BJ (cell line): ENCODE measurements at regions not wholly inside any gene's neighbourhood (a gene's known extent, or its start where the extent isn't known, plus 50 kb on each side); places are given as distances from the start of the nearest gene placed in this dataset.

Experiments used
- CTCF ChIA-PET: fragments of 350-600 bp; formaldehyde crosslinking; extraction: SDS; loops from one replicate; lab custom pipeline; 2021; ENCODE audit warnings: antibody characterized with exemption, inconsistent platforms; lab: Yijun Ruan, JAX
- POLR2A ChIA-PET: fragments of 300-600 bp; sonication (Branson Sonifier 250); formaldehyde crosslinking; extraction: SDS; loops from one replicate; lab custom pipeline; 2021; ENCODE audit warnings: antibody characterized with exemption; lab: Charles Lee
- DNase-seq: peaks from one replicate; pipeline ENCODE4 v3.0.0-alpha.2; 2011; ENCODE audit warnings: low read depth
- H3K27me3 ChIP-seq: 2 replicates; pipeline ENCODE4 v1.6.0; 2011; ENCODE audit warnings: low read length; ENCODE audit not compliant: control insufficient read depth, insufficient read depth
- H3K36me3 ChIP-seq: 2 replicates; pipeline ENCODE4 v1.5.1; 2011; ENCODE audit warnings: low read length; ENCODE audit not compliant: control insufficient read depth, insufficient read depth
- H3K4me3 ChIP-seq: 2 replicates; pipeline ENCODE4 v1.5.1; 2011; ENCODE audit warnings: low read depth, mild to moderate bottlenecking, control low read depth, low read length
- TF ChIP-seq, protein P1 (sequence below): IDR thresholded peaks from 2 replicates; pipeline ENCODE4 v1.5.1; 2011; ENCODE audit warnings: low read depth, mild to moderate bottlenecking, control low read depth, inconsistent platforms, low read length, moderate library complexity; ENCODE audit not compliant: insufficient read depth

DNA sequence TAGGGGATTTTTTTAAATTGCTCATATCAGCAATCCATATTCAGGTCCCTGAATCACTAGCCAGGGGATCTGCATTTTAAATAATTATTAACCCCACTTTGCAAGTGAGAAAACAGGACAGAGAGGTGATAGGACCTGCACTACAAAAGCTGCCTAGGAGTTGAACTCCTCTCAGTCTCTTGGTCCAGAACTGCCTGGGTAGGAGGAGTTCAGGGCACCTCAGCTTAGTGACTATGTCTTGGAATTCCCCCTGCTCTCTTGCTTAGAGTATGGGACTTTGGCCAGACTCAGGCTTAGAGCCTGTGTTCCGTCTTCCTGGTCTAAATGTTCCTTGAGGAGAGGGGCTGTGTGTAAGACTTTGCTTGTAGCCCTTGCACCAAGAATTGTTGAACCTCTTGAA lies 68.2 kb upstream of the WSCD2 start:
- Histone ChIP-seq H3K27me3 (no peaks in the 10 kb centered on the region), H3K4me3 (no peak overlapping the region), H3K36me3 (no peaks in the 10 kb centered on the region)
- CTCF ChIA-PET: no interaction called here
- no peak for DNase-seq
- POLR2A ChIA-PET: no interaction called here
- TF ChIP-seq, protein P1, sequence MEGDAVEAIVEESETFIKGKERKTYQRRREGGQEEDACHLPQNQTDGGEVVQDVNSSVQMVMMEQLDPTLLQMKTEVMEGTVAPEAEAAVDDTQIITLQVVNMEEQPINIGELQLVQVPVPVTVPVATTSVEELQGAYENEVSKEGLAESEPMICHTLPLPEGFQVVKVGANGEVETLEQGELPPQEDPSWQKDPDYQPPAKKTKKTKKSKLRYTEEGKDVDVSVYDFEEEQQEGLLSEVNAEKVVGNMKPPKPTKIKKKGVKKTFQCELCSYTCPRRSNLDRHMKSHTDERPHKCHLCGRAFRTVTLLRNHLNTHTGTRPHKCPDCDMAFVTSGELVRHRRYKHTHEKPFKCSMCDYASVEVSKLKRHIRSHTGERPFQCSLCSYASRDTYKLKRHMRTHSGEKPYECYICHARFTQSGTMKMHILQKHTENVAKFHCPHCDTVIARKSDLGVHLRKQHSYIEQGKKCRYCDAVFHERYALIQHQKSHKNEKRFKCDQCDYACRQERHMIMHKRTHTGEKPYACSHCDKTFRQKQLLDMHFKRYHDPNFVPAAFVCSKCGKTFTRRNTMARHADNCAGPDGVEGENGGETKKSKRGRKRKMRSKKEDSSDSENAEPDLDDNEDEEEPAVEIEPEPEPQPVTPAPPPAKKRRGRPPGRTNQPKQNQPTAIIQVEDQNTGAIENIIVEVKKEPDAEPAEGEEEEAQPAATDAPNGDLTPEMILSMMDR: no peak

- no peaks in the 10 kb centered on the region for H3K27me3 ChIP-seq
- no peak for DNase-seq
- no peak overlapping the region for H3K4me3 ChIP-seq
- ChIA-PET CTCF (interaction anchor here (1.3 to 1.6 kb wide), 3 partner anchors 9 to 449 kb away, joined by 3 to 4 read pairs (median 3); no protein-coding TSS in a partner anchor), POLR2A (no interaction called here)
- TF ChIP-seq, protein P1: peak; percentile 18; the same call in 1 of the 2 replicates
- H3K36me3 ChIP-seq: no peaks in the 10 kb centered on the region
Measured at GRCh38 chr12:108063192-108063591, 65.9 kb upstream of the WSCD2 start.

DNA sequence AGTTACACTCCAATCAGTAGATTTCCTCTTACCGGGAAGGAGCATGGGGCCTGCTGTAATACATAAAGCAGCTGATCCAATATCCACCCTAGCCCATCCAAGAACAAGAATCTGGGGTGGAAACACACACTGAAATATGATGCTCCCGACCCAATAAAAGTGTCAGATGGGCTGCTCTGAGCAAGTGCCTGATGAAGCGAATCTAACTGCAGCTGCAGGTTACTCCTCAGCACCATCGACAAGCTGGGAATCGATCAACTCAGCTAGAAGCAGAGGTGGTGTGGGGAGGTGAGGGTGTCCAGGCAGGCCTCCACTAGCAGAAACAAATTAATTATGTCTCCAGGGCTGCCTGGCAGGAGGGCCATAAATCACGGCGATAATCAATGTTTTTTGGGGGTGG lies 64.0 kb upstream of the WSCD2 start:
- ChIA-PET POLR2A (no interaction called here), CTCF (no interaction called here)
- Histone ChIP-seq H3K36me3 (no peaks in the 10 kb centered on the region), H3K27me3 (no peaks in the 10 kb centered on the region), H3K4me3 (no peak overlapping the region)
- TF ChIP-seq, protein P1: no peak
- DNase-seq: no peak

DNA sequence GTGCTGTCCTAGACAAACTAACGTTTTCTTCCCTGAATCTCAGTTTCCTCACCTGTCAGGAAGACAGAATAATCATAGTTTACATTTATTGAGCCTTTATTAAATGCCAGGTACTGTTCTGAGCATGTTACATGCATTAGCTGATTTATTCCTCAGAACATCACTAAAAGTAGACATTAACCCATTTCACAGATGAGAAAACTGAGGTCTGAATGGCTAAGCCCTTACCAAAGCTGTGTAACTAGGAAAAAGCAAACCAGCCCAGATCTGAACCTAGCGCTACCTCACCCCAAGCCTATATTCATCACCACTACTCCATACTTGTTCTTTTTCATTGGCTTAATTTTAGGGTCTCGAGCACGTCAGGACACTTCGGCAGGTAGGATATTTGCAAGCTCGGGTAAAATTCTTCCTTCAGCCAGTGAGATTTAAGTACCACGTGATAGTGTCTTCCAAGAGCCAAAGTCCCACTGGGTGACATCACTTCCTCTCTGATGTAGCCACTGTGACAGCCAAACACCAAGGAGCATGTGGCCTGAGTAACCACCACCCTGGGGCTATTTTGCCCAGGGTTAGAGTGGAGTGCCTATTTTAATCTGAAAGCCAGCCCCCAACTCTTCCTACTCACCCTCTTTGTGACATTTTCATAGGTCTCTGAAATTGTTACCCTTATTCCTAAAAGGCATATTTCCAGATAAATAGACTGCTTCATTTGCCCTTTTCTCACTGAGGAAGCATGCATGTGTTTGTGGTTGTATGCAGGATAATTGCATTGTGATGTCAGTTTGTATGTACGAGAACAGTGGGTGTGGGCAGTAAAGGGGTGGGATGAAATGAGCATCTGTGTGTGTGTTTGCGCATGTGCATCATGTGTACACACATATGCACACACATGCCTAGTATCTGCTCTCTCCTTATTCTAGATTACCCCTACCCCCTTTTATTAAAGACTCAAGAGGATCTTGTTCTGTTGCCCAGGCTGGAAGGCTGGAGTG lies 62.2 kb upstream of the WSCD2 start:
- no peak for DNase-seq
- no peak overlapping the region for H3K4me3 ChIP-seq
- no peaks in the 10 kb centered on the region for H3K27me3 ChIP-seq
- no peaks in the 10 kb centered on the region for H3K36me3 ChIP-seq
- POLR2A ChIA-PET: no interaction called here
- TF ChIP-seq, protein P1: no peak
- CTCF ChIA-PET: no interaction called here

DNA sequence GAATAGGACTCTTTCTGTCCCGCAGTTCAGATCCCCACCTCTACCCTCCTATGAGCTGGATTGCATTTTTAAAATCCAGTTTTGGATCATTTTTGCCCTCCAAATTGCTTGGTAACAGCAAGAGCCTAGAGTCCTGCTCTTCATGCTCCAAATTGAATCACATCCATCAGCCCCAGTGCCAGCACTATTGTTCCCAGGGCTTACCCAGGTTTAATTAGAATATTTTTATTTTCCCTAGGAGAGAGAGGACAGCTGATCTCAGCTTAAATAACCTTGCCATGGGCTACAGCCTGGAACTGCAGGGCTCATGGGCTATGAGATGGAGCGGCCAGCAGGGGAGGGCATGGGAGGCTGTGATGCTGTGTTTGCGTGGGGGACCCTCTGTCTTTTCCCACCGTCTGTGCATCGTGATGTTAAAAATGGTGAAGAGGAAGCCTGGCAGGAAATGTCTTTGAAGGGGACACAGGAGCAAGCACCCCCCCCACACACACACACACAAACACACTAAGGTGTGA lies 59.4 kb upstream of the WSCD2 start:
- DNase-seq: no peak
- ChIA-PET POLR2A (no interaction called here), CTCF (no interaction called here)
- TF ChIP-seq, protein P1: no peak
- H3K4me3 ChIP-seq: no peak overlapping the region
- H3K36me3 ChIP-seq: no peaks in the 10 kb centered on the region
- H3K27me3 ChIP-seq: no peaks in the 10 kb centered on the region
